ENCODE measurements at regions not wholly inside any gene's neighbourhood (a gene's known extent, or its start where the extent isn't known, plus 50 kb on each side); places are given as distances from the start of the nearest gene placed in this dataset.

GRCh38 chr3:117201901-117202774 is 492.6 kb downstream of the TUSC7 start:
- Histone ChIP-seq H3K27me3 (ENCODE audit: insufficient read depth, low read length) (no peaks in the 10 kb centered on the region), H3K27ac (ENCODE audit: low read length) (no peak overlapping the region), H3K9me3 (ENCODE audit: insufficient read depth, low read depth, low read length) (no peaks in the 10 kb centered on the region), H3K4me3 (ENCODE audit: low read length) (no peak overlapping the region), H3K4me1 (ENCODE audit: insufficient read depth, low read length) (no peaks in the 10 kb centered on the region), H3K36me3 (ENCODE audit: insufficient read depth, low read depth, low read length) (no peaks in the 10 kb centered on the region), H3K9ac (ENCODE audit: low read depth, low read length) (no peak overlapping the region)

- no peaks in the 10 kb centered on the region for H3K4me1 ChIP-seq (ENCODE audit: insufficient read depth, low read length)
- no peaks in the 10 kb centered on the region for H3K36me3 ChIP-seq (ENCODE audit: insufficient read depth, low read depth, low read length)
- no peak overlapping the region for H3K4me3 ChIP-seq (ENCODE audit: low read length)
- no peaks in the 10 kb centered on the region for H3K9me3 ChIP-seq (ENCODE audit: insufficient read depth, low read depth, low read length)
- H3K9ac ChIP-seq (ENCODE audit: low read depth, low read length), result no peak overlapping the region
- no peak overlapping the region for H3K27ac ChIP-seq (ENCODE audit: low read length)
- no peaks in the 10 kb centered on the region for H3K27me3 ChIP-seq (ENCODE audit: insufficient read depth, low read length)
Measured at GRCh38 chr3:117217355-117217754, 507.8 kb downstream of the TUSC7 start.

- Histone ChIP-seq H3K9ac (ENCODE audit: low read depth, low read length) (no peak overlapping the region), H3K4me1 (ENCODE audit: insufficient read depth, low read length) (no peaks in the 10 kb centered on the region), H3K27me3 (ENCODE audit: insufficient read depth, low read length) (no peaks in the 10 kb centered on the region), H3K27ac (ENCODE audit: low read length) (no peak overlapping the region), H3K9me3 (ENCODE audit: insufficient read depth, low read depth, low read length) (no peaks in the 10 kb centered on the region), H3K4me3 (ENCODE audit: low read length) (no peak overlapping the region), H3K36me3 (ENCODE audit: insufficient read depth, low read depth, low read length) (no peaks in the 10 kb centered on the region)
Measured at GRCh38 chr3:117217760-117218316, 508.3 kb downstream of the TUSC7 start.

- no peak overlapping the region for H3K27ac ChIP-seq (ENCODE audit: low read length)
Measured at GRCh38 chr3:117218641-117219048, 509.1 kb downstream of the TUSC7 start.

GRCh38 chr3:117219296-117219695 is 509.7 kb downstream of the TUSC7 start:
- Histone ChIP-seq H3K36me3 (ENCODE audit: insufficient read depth, low read depth, low read length) (no peaks in the 10 kb centered on the region), H3K27ac (ENCODE audit: low read length) (no peak overlapping the region), H3K4me3 (ENCODE audit: low read length) (no peak overlapping the region), H3K4me1 (ENCODE audit: insufficient read depth, low read length) (no peaks in the 10 kb centered on the region), H3K27me3 (ENCODE audit: insufficient read depth, low read length) (no peaks in the 10 kb centered on the region), H3K9ac (ENCODE audit: low read depth, low read length) (no peak overlapping the region), H3K9me3 (ENCODE audit: insufficient read depth, low read depth, low read length) (no peaks in the 10 kb centered on the region)

More at GRCh38 chr3:117218641-117219048, 509.1 kb downstream of the TUSC7 start:
- Histone ChIP-seq H3K9ac (ENCODE audit: low read depth, low read length) (no peak overlapping the region), H3K4me3 (ENCODE audit: low read length) (no peak overlapping the region), H3K9me3 (ENCODE audit: insufficient read depth, low read depth, low read length) (no peaks in the 10 kb centered on the region), H3K27me3 (ENCODE audit: insufficient read depth, low read length) (no peaks in the 10 kb centered on the region), H3K36me3 (ENCODE audit: insufficient read depth, low read depth, low read length) (no peaks in the 10 kb centered on the region), H3K4me1 (ENCODE audit: insufficient read depth, low read length) (no peaks in the 10 kb centered on the region)

- Histone ChIP-seq H3K4me1 (ENCODE audit: insufficient read depth, low read length) (no peaks in the 10 kb centered on the region), H3K27me3 (ENCODE audit: insufficient read depth, low read length) (no peaks in the 10 kb centered on the region)
Measured at GRCh38 chr3:117226932-117227331, 517.4 kb downstream of the TUSC7 start.

GRCh38 chr3:117228466-117228865 is 518.9 kb downstream of the TUSC7 start:
- Histone ChIP-seq H3K4me3 (ENCODE audit: low read length) (no peak overlapping the region), H3K4me1 (ENCODE audit: insufficient read depth, low read length) (no peaks in the 10 kb centered on the region), H3K9ac (ENCODE audit: low read depth, low read length) (no peak overlapping the region), H3K27ac (ENCODE audit: low read length) (no peak overlapping the region), H3K27me3 (ENCODE audit: insufficient read depth, low read length) (no peaks in the 10 kb centered on the region), H3K9me3 (ENCODE audit: insufficient read depth, low read depth, low read length) (no peaks in the 10 kb centered on the region), H3K36me3 (ENCODE audit: insufficient read depth, low read depth, low read length) (no peaks in the 10 kb centered on the region)

More at GRCh38 chr3:117226932-117227331, 517.4 kb downstream of the TUSC7 start:
- H3K9me3 ChIP-seq (ENCODE audit: insufficient read depth, low read depth, low read length), result no peaks in the 10 kb centered on the region
- H3K4me3 ChIP-seq (ENCODE audit: low read length), result no peak overlapping the region
- H3K36me3 ChIP-seq (ENCODE audit: insufficient read depth, low read depth, low read length), result no peaks in the 10 kb centered on the region
- H3K27ac ChIP-seq (ENCODE audit: low read length), result no peak overlapping the region
- no peak overlapping the region for H3K9ac ChIP-seq (ENCODE audit: low read depth, low read length)

- Histone ChIP-seq H3K9ac (ENCODE audit: low read depth, low read length) (no peak overlapping the region), H3K4me3 (ENCODE audit: low read length) (no peak overlapping the region), H3K36me3 (ENCODE audit: insufficient read depth, low read depth, low read length) (no peaks in the 10 kb centered on the region), H3K9me3 (ENCODE audit: insufficient read depth, low read depth, low read length) (no peaks in the 10 kb centered on the region), H3K27ac (ENCODE audit: low read length) (no peak overlapping the region), H3K4me1 (ENCODE audit: insufficient read depth, low read length) (no peaks in the 10 kb centered on the region), H3K27me3 (ENCODE audit: insufficient read depth, low read length) (no peaks in the 10 kb centered on the region)
Measured at GRCh38 chr3:117230924-117231323, 521.3 kb downstream of the TUSC7 start.

GRCh38 chr3:117234331-117234730 is 524.8 kb downstream of the TUSC7 start:
- Histone ChIP-seq H3K9ac (ENCODE audit: low read depth, low read length) (no peak overlapping the region), H3K9me3 (ENCODE audit: insufficient read depth, low read depth, low read length) (no peaks in the 10 kb centered on the region), H3K4me1 (ENCODE audit: insufficient read depth, low read length) (no peaks in the 10 kb centered on the region), H3K27ac (ENCODE audit: low read length) (no peak overlapping the region), H3K36me3 (ENCODE audit: insufficient read depth, low read depth, low read length) (no peaks in the 10 kb centered on the region), H3K4me3 (ENCODE audit: low read length) (no peak overlapping the region), H3K27me3 (ENCODE audit: insufficient read depth, low read length) (no peaks in the 10 kb centered on the region)

- H3K27ac ChIP-seq (ENCODE audit: low read length), result no peak overlapping the region
- H3K9ac ChIP-seq (ENCODE audit: low read depth, low read length), result no peak overlapping the region
- H3K4me3 ChIP-seq (ENCODE audit: low read length), result no peak overlapping the region
- no peaks in the 10 kb centered on the region for H3K4me1 ChIP-seq (ENCODE audit: insufficient read depth, low read length)
- H3K9me3 ChIP-seq (ENCODE audit: insufficient read depth, low read depth, low read length), result no peaks in the 10 kb centered on the region
- H3K36me3 ChIP-seq (ENCODE audit: insufficient read depth, low read depth, low read length), result no peaks in the 10 kb centered on the region
- no peaks in the 10 kb centered on the region for H3K27me3 ChIP-seq (ENCODE audit: insufficient read depth, low read length)
Measured at GRCh38 chr3:117235304-117235703, 525.7 kb downstream of the TUSC7 start.

- Histone ChIP-seq H3K27ac (ENCODE audit: low read length) (no peak overlapping the region), H3K9me3 (ENCODE audit: insufficient read depth, low read depth, low read length) (no peaks in the 10 kb centered on the region), H3K4me3 (ENCODE audit: low read length) (no peak overlapping the region), H3K4me1 (ENCODE audit: insufficient read depth, low read length) (no peaks in the 10 kb centered on the region), H3K36me3 (ENCODE audit: insufficient read depth, low read depth, low read length) (no peaks in the 10 kb centered on the region), H3K9ac (ENCODE audit: low read depth, low read length) (no peak overlapping the region), H3K27me3 (ENCODE audit: insufficient read depth, low read length) (no peaks in the 10 kb centered on the region)
Measured at GRCh38 chr3:117238806-117239205, 529.2 kb downstream of the TUSC7 start.

- H3K9ac ChIP-seq (ENCODE audit: low read depth, low read length), result no peak overlapping the region
- no peaks in the 10 kb centered on the region for H3K4me1 ChIP-seq (ENCODE audit: insufficient read depth, low read length)
- H3K4me3 ChIP-seq (ENCODE audit: low read length), result no peak overlapping the region
- H3K27me3 ChIP-seq (ENCODE audit: insufficient read depth, low read length), result no peaks in the 10 kb centered on the region
- H3K36me3 ChIP-seq (ENCODE audit: insufficient read depth, low read depth, low read length), result no peaks in the 10 kb centered on the region
- no peaks in the 10 kb centered on the region for H3K9me3 ChIP-seq (ENCODE audit: insufficient read depth, low read depth, low read length)
- H3K27ac ChIP-seq (ENCODE audit: low read length), result no peak overlapping the region
Measured at GRCh38 chr3:117243657-117244056, 534.1 kb downstream of the TUSC7 start.

Measured in iPS-20b (cell line).